ENCODE measurements at regions not wholly inside any gene's neighbourhood (a gene's known extent, or its start where the extent isn't known, plus 50 kb on each side); places are given as distances from the start of the nearest gene placed in this dataset.

GRCh38 chr15:35783203-35783602 is 237.2 kb upstream of the DPH6 start:
- FAIRE-seq, result no peak

DNA sequence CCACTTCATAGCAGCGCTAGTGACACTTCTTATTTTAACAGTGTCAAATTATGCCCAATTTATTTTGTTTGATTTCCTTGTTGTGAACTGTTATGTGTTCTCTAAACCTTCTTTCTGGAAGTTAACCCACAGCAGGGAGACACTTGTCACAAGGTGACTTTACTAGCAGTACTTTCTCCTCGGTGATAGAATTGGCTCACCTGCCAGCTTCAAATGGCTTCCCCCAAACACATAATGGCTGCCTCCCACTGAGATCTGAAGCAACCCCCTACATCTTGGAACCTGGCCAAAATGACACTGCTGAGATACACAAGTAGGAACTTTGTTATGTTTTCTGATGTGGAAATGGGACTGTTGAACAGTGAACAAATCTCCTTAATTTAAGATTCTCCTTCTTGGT is 238.8 kb upstream of the DPH6 start:
- no peak for FAIRE-seq

GRCh38 chr15:35810007-35810406 is 264.0 kb upstream of the DPH6 start:
- FAIRE-seq, result no peak

GRCh38 chr15:35813573-35813972 is 267.6 kb upstream of the DPH6 start:
- no peak for FAIRE-seq

GRCh38 chr15:35818846-35819245 is 272.9 kb upstream of the DPH6 start:
- FAIRE-seq, result no peak

- no peak for FAIRE-seq
Observed at GRCh38 chr15:35822153-35822552, 276.2 kb upstream of the DPH6 start.

DNA sequence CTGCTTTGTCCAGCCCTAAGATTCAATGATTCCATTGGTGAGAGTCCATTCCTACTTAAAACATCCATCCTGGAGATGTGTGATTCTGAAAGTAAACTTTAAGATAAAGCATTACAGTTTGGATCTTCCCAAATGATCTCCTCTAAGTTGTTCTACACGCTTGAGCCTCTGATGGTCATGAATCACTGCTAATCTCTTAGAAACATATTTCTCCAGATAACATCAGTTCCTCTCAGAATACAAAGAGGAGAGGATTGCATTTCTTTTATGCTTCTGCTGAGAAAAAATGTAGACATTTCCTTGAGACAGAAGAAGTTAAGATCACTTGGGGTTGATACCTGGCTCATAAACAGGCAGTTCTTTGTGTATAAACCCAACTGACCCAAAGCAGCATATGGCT is 281.2 kb upstream of the DPH6 start:
- no peak for FAIRE-seq

DNA sequence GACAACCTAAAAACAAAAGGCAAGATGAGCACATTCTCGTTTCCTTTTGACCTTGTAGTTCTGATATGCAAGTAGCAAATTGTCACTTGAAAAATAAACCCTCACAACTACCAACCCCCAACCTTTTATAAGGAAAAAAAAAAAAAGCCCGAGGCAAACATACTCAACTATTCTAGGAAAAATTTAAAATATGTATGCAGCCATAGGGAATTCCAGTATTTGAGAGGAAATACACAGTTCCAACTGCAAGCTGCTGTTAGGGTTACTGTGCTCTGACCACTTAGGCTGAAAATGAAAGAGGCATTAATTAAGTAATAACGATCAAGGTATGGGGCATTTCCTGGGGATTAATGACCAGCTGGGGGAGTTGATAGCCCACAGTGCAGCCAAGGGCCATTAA is 281.9 kb upstream of the DPH6 start:
- no peak for FAIRE-seq

DNA sequence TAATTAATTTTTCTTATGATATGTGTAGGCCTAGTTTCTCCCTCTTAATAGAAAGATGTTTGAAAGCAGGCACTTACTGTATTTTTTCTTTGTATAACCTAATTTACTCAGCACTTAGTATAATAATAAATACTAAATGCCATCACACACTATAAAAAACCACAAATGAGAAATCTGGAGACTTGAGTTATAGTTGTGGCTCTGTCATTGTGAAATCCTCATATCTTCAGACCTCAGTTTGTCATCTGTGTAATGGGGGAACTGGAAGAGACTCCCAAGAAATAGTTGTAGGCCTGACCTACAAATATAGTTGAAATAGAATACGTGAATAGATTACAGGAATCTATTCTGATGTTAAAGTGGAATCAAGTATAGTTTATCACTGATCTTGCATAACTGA is 287.6 kb upstream of the DPH6 start:
- no peak for FAIRE-seq

DNA sequence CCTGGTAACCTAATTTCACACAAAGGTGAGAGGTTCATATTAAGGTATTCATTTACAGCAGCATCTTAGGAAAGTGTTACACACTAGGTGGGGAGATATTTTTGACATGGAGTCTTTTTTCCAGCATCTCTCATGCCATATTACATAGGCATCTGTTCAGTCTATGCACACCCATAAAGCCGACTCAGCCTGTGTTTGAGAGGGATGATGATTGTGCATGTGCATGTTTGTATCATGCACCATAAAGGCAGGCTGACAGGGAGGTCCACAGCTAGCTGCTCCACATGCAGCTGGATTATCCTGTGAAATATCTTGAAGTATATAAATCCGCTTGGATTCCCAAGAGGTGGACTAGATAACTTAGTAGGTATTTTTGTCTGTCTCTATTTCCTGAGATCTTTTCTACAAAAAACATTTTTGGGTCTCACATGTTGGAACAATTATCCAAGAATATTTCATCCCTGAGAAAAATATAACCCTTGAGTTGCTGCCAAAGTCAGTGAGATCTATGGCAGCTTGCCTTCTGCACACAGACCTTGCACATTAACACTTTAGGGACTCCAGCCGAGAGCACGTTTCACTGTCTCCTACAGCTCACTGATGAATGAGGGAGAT is 288.4 kb upstream of the DPH6 start:
- FAIRE-seq, result no peak

DNA sequence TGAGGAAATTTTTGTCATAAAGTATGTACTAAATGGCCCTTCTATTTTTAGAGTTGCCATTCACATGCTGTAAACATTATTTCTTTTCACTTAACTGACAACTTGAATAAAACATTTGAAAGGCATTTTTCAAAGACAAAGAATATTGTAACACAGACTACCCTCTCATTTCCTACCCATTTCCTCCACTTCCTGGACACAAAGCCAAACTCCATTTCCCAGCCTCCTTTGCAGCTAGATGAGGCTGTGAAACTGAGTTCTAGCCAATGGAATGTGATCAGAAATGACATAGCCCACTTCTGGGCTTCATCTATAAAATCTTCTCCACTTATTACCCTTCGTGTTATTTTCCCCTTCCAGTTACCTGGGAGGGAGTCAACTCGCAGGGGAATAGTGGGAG is 288.9 kb upstream of the DPH6 start:
- no peak for FAIRE-seq

- no peak for FAIRE-seq
Observed at GRCh38 chr15:35838424-35839111, 292.6 kb upstream of the DPH6 start.

GRCh38 chr15:35842631-35843030 is 296.7 kb upstream of the DPH6 start:
- no peak for FAIRE-seq

- no peak for FAIRE-seq
Observed at GRCh38 chr15:35843498-35843897, 297.5 kb upstream of the DPH6 start.

GRCh38 chr15:35850284-35850683 is 304.3 kb upstream of the DPH6 start:
- FAIRE-seq, result no peak

DNA sequence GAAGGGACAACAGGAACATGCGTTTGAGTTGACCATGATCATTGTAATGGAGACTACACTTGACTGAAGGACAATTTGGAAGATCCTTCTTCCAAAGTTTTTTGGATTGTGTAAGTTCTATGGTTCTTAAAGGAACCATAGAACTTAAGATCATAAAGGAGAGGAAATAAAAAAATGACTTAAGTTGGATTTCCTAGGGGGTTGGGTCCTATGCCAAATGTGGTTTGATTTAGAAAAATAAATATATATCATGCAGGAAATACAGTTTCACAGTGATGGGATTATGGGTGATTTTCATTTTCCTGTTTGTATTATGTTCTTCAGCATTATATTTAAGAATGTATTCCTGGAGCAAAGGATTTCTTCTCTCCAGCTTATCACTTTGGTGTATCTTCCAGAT is 305.5 kb upstream of the DPH6 start:
- FAIRE-seq, result no peak

DNA sequence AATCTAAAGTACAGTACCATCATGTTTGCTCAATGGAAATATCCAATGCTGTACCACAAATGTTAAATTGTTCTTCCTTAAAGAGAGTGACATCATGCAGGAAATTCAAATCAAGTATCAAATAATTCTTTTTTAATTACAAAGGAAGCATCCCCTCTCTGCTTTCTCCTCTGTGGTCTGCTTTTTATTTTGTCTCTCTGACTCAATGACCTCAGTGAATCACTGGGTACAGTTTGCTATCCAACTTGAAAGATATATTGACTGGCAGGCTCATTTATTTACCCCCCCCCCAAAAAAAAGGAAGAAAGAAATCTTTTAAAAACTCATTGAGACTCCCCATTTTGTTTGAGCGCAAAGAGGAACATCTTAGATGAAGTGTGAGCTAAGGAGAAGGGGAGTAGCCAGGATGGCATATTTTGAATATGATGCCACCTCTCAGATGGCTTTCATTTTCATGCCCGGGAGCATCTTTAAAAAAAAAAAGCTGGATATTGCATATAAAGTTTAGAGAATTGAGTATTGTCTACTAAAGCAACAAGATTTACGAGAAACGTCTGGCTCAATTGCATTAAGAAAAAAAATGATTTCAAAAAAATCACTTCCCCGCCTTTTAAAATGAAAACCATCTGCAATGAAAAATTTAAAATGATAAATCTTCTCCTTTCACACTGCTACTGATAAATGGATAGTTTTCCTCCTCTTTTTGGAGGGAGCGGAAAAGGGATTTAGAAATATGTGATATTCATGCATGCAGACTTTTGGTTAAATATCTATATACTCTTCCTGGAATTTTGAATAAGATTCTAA is 307.1 kb upstream of the DPH6 start:
- FAIRE-seq, result no peak

GRCh38 chr15:35854316-35854715 is 308.4 kb upstream of the DPH6 start:
- FAIRE-seq, result no peak

DNA sequence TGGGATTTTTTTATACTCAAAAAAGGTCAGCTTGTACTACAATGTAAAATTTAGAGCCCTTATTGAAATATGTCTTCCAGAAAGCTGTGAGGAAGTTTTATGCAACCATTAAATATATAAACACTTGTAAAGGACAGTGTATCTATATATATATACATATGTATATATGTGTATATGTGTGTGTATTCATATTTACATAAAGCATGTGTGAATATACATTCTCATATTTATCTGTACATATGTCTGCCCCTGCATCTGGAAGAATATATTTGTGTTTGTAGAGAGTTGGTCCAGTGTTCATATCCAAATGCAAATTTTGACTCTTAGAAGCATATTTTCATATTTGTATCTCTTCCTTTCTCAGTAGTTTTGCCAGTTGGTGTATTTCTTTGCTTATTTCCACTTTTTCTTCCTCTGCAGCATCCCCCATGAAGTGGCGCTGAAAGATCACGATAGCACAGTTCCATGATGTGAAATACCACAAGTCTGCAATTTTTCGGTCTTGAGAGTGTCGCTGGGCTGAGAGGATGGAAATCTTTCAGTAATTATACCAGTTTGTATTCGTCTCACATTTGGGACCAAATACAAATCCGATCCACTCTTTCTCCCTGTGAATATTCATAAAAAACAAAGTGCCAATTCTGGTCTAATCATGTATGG is 311.7 kb upstream of the DPH6 start:
- no peak for FAIRE-seq

GRCh38 chr15:35858707-35859106 is 312.7 kb upstream of the DPH6 start:
- FAIRE-seq, result no peak

DNA sequence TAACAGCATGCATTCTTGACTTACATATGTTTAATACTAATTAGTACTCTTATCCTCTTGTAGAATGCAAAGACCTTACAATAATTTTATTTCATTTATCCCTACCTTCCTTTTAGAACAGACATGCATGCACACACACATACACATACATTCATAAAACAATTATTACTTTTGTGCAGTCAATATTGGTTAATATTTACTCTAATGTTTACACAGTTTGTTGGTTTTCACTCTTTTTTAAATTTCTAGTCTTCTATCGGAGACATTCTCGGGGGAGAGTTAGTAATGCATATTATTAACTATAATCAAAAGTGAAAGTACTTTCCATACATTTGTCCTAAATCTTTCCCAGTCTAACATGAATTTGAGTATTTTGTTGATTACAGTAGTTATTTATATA is 317.7 kb upstream of the DPH6 start:
- FAIRE-seq, result no peak

- FAIRE-seq, result no peak
Observed at GRCh38 chr15:35867356-35867755, 321.4 kb upstream of the DPH6 start.

DNA sequence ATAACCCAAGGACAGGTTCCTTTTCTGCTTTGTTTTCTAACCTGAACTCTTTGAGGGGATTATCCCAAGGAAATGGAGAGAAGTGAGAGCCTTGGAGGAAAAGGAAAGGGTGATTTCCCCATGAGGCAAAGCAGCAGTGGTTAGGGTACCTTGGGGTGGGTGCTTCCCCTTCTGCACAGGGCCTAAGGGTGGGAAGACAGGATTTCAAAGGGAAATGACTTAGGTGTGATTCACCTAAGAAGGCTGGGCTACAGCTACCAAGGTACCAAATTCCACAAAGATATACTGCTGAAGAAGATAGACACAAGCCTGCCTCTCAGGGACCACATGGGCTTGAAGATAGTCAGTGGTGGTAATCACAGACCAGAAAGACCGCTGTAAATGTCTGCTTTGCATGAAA is 325.3 kb upstream of the DPH6 start:
- no peak for FAIRE-seq

DNA sequence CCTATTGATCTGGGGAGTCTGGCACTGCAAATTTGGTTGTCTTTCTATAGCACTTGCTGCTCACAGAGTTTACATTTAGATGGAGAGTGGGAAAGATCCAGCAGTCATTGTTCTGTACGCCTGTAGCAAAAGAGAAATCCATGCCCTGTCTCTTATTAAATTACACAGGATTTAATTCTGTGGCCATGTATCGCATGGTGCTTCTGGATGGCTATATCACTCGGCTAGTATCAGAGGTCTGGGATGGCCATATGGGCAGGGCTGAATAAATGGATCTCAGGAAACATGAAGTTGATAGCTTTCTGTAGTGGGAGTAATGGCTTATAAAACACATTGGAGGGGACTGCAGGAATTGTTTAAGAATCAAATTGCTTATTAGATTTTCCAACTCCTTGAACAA is 325.8 kb upstream of the DPH6 start:
- FAIRE-seq, result no peak

Measured in A204.1 (cell line).